ENCODE measurements at regions not wholly inside any gene's neighbourhood (a gene's known extent, or its start where the extent isn't known, plus 50 kb on each side); places are given as distances from the start of the nearest gene placed in this dataset.

- no peak overlapping the region for H3K27ac ChIP-seq (ENCODE audit: insufficient read depth, low read depth, low read length, poor library complexity, severe bottlenecking)
- H3K4me1 ChIP-seq (ENCODE audit: control insufficient read depth, insufficient read depth, low read length): no peaks in the 10 kb centered on the region
- H3K9me3 ChIP-seq (ENCODE audit: control insufficient read depth, low read length): no peaks in the 10 kb centered on the region
- H3K36me3 ChIP-seq (ENCODE audit: control insufficient read depth, insufficient read depth, low read length): no peaks in the 10 kb centered on the region
- 96 to 100% methylated on average over 2 of the region's 2 CpGs for WGBS, 2 experiments
- H3K4me3 ChIP-seq (ENCODE audit: insufficient read depth, low read depth, low read length): no peak overlapping the region
- H3K27me3 ChIP-seq (ENCODE audit: control insufficient read depth, insufficient read depth, low read length, poor library complexity, severe bottlenecking): no peaks in the 10 kb centered on the region
These were observed 227.0 kb downstream of the INHBA start for GRCh38 chr7:41475801-41476459.

GRCh38 chr7:41472427-41473125 is 230.3 kb downstream of the INHBA start:
- no peaks in the 10 kb centered on the region for H3K9me3 ChIP-seq (ENCODE audit: control insufficient read depth, low read length)
- H3K27me3 ChIP-seq (ENCODE audit: control insufficient read depth, insufficient read depth, low read length, poor library complexity, severe bottlenecking): no peaks in the 10 kb centered on the region
- no peaks in the 10 kb centered on the region for H3K36me3 ChIP-seq (ENCODE audit: control insufficient read depth, insufficient read depth, low read length)
- peaks cover 3% of the 10 kb centered on the region for H3K4me1 ChIP-seq (ENCODE audit: control insufficient read depth, insufficient read depth, low read length)
- no peak overlapping the region for H3K4me3 ChIP-seq (ENCODE audit: insufficient read depth, low read depth, low read length)
- H3K27ac ChIP-seq (ENCODE audit: insufficient read depth, low read depth, low read length, poor library complexity, severe bottlenecking): no peak overlapping the region
- WGBS, 2 experiments: 90 to 100% methylated on average over 3 of the region's 4 CpGs

GRCh38 chr7:41470081-41470480 is 232.8 kb downstream of the INHBA start:
- Histone ChIP-seq H3K27me3 (ENCODE audit: control insufficient read depth, insufficient read depth, low read length, poor library complexity, severe bottlenecking) (no peaks in the 10 kb centered on the region), H3K36me3 (ENCODE audit: control insufficient read depth, insufficient read depth, low read length) (no peaks in the 10 kb centered on the region), H3K4me3 (ENCODE audit: insufficient read depth, low read depth, low read length) (no peak overlapping the region), H3K9me3 (ENCODE audit: control insufficient read depth, low read length) (no peaks in the 10 kb centered on the region), H3K27ac (ENCODE audit: insufficient read depth, low read depth, low read length, poor library complexity, severe bottlenecking) (no peak overlapping the region), H3K4me1 (ENCODE audit: control insufficient read depth, insufficient read depth, low read length) (peaks cover 6% of the 10 kb centered on the region)
- 91 to 92% methylated on average over 5 of the region's 5 CpGs for WGBS, 2 experiments

GRCh38 chr7:41467596-41467995 is 235.3 kb downstream of the INHBA start:
- H3K9me3 ChIP-seq (ENCODE audit: control insufficient read depth, low read length): no peaks in the 10 kb centered on the region
- WGBS, 2 experiments: 88 to 93% methylated on average over 2 of the region's 2 CpGs
- H3K27me3 ChIP-seq (ENCODE audit: control insufficient read depth, insufficient read depth, low read length, poor library complexity, severe bottlenecking): no peaks in the 10 kb centered on the region
- no peaks in the 10 kb centered on the region for H3K36me3 ChIP-seq (ENCODE audit: control insufficient read depth, insufficient read depth, low read length)
- no peak overlapping the region for H3K27ac ChIP-seq (ENCODE audit: insufficient read depth, low read depth, low read length, poor library complexity, severe bottlenecking)
- H3K4me3 ChIP-seq (ENCODE audit: insufficient read depth, low read depth, low read length): no peak overlapping the region
- peaks cover 6% of the 10 kb centered on the region for H3K4me1 ChIP-seq (ENCODE audit: control insufficient read depth, insufficient read depth, low read length)

GRCh38 chr7:41466760-41467384 is 236.0 kb downstream of the INHBA start:
- Histone ChIP-seq H3K4me3 (ENCODE audit: insufficient read depth, low read depth, low read length) (no peak overlapping the region), H3K27me3 (ENCODE audit: control insufficient read depth, insufficient read depth, low read length, poor library complexity, severe bottlenecking) (no peaks in the 10 kb centered on the region), H3K4me1 (ENCODE audit: control insufficient read depth, insufficient read depth, low read length) (peaks cover 6% of the 10 kb centered on the region), H3K9me3 (ENCODE audit: control insufficient read depth, low read length) (no peaks in the 10 kb centered on the region), H3K27ac (ENCODE audit: insufficient read depth, low read depth, low read length, poor library complexity, severe bottlenecking) (no peak overlapping the region), H3K36me3 (ENCODE audit: control insufficient read depth, insufficient read depth, low read length) (no peaks in the 10 kb centered on the region)
- WGBS, 2 experiments: 89 to 96% methylated on average over 5 to 6 of the region's 6 CpGs

- H3K36me3 ChIP-seq (ENCODE audit: control insufficient read depth, insufficient read depth, low read length): no peaks in the 10 kb centered on the region
- peaks cover 6% of the 10 kb centered on the region for H3K4me1 ChIP-seq (ENCODE audit: control insufficient read depth, insufficient read depth, low read length)
- WGBS, 2 experiments: 98 to 99% methylated on average over 5 of the region's 5 CpGs
- no peak overlapping the region for H3K4me3 ChIP-seq (ENCODE audit: insufficient read depth, low read depth, low read length)
- H3K9me3 ChIP-seq (ENCODE audit: control insufficient read depth, low read length): no peaks in the 10 kb centered on the region
- no peaks in the 10 kb centered on the region for H3K27me3 ChIP-seq (ENCODE audit: control insufficient read depth, insufficient read depth, low read length, poor library complexity, severe bottlenecking)
- H3K27ac ChIP-seq (ENCODE audit: insufficient read depth, low read depth, low read length, poor library complexity, severe bottlenecking): no peak overlapping the region
These were observed 237.3 kb downstream of the INHBA start for GRCh38 chr7:41465571-41465970.

GRCh38 chr7:41463770-41464470 is 239.0 kb downstream of the INHBA start:
- H3K27me3 ChIP-seq (ENCODE audit: control insufficient read depth, insufficient read depth, low read length, poor library complexity, severe bottlenecking): no peaks in the 10 kb centered on the region
- no peaks in the 10 kb centered on the region for H3K9me3 ChIP-seq (ENCODE audit: control insufficient read depth, low read length)
- WGBS, 2 experiments: 95 to 100% methylated on average over 2 to 3 of the region's 3 CpGs
- H3K36me3 ChIP-seq (ENCODE audit: control insufficient read depth, insufficient read depth, low read length): no peaks in the 10 kb centered on the region
- H3K27ac ChIP-seq (ENCODE audit: insufficient read depth, low read depth, low read length, poor library complexity, severe bottlenecking): no peak overlapping the region
- no peak overlapping the region for H3K4me3 ChIP-seq (ENCODE audit: insufficient read depth, low read depth, low read length)
- H3K4me1 ChIP-seq (ENCODE audit: control insufficient read depth, insufficient read depth, low read length): peaks cover 6% of the 10 kb centered on the region

- Histone ChIP-seq H3K36me3 (ENCODE audit: control insufficient read depth, insufficient read depth, low read length) (no peaks in the 10 kb centered on the region), H3K9me3 (ENCODE audit: control insufficient read depth, low read length) (no peaks in the 10 kb centered on the region), H3K27me3 (ENCODE audit: control insufficient read depth, insufficient read depth, low read length, poor library complexity, severe bottlenecking) (no peaks in the 10 kb centered on the region), H3K4me3 (ENCODE audit: insufficient read depth, low read depth, low read length) (no peak overlapping the region), H3K4me1 (ENCODE audit: control insufficient read depth, insufficient read depth, low read length) (no peaks in the 10 kb centered on the region), H3K27ac (ENCODE audit: insufficient read depth, low read depth, low read length, poor library complexity, severe bottlenecking) (no peak overlapping the region)
- 94% methylated on average over 8 of the region's 8 CpGs for WGBS, 2 experiments
These were observed 243.1 kb downstream of the INHBA start for GRCh38 chr7:41459623-41460261.

GRCh38 chr7:41459183-41459582 is 243.7 kb downstream of the INHBA start:
- no peak overlapping the region for H3K27ac ChIP-seq (ENCODE audit: insufficient read depth, low read depth, low read length, poor library complexity, severe bottlenecking)
- H3K4me1 ChIP-seq (ENCODE audit: control insufficient read depth, insufficient read depth, low read length): no peaks in the 10 kb centered on the region
- H3K4me3 ChIP-seq (ENCODE audit: insufficient read depth, low read depth, low read length): no peak overlapping the region
- H3K9me3 ChIP-seq (ENCODE audit: control insufficient read depth, low read length): no peaks in the 10 kb centered on the region
- H3K36me3 ChIP-seq (ENCODE audit: control insufficient read depth, insufficient read depth, low read length): no peaks in the 10 kb centered on the region
- no peaks in the 10 kb centered on the region for H3K27me3 ChIP-seq (ENCODE audit: control insufficient read depth, insufficient read depth, low read length, poor library complexity, severe bottlenecking)
- WGBS, 2 experiments: 95 to 96% methylated on average over 4 to 5 of the region's 5 CpGs
